A673 (cell line): ENCODE measurements at regions not wholly inside any gene's neighbourhood (a gene's known extent, or its start where the extent isn't known, plus 50 kb on each side); places are given as distances from the start of the nearest gene placed in this dataset.

Source experiments
- EZH2 ChIP-seq: fragments of 200-600 bp; sonication (generic); IDR thresholded peaks from 2 replicates; pipeline ENCODE4 v1.6.1; 2017; ENCODE audit warnings: borderline replicate concordance, low read depth, mild to moderate bottlenecking, mixed read lengths, antibody characterized with exemption, low read length; ENCODE audit not compliant: poor library complexity, severe bottlenecking
- TF ChIP-seq, protein P1 (sequence below): fragments of 300-800, 200-600 bp; sonication (generic); conservative IDR thresholded peaks from 2 replicates; pipeline ENCODE4 v1.5.1; 2017; ENCODE audit warnings: low read depth, mild to moderate bottlenecking, antibody characterized with exemption, low read length, moderate library complexity, mixed read lengths

DNA sequence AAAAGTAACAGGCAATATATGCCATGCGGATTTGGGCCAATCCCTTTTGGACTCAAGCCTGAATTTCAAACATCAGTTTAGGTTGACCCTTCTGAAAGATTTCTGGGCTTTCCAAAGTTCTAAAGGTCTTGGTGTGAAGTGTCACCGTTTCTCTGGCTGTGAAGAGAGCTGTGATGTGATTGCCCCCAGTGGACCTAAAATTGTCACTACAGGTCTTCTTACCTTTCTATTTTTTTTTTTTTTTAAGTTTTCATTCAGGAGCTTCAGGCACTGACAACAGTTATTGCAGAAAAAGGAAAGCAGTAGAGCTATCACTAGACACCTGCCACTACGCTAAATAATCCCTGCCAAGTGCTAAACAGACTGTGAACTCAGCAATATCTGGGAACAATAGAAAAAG is 75.7 kb upstream of the OPRM1 start:
- TF ChIP-seq EZH2 = no peak
- TF ChIP-seq, protein P1, sequence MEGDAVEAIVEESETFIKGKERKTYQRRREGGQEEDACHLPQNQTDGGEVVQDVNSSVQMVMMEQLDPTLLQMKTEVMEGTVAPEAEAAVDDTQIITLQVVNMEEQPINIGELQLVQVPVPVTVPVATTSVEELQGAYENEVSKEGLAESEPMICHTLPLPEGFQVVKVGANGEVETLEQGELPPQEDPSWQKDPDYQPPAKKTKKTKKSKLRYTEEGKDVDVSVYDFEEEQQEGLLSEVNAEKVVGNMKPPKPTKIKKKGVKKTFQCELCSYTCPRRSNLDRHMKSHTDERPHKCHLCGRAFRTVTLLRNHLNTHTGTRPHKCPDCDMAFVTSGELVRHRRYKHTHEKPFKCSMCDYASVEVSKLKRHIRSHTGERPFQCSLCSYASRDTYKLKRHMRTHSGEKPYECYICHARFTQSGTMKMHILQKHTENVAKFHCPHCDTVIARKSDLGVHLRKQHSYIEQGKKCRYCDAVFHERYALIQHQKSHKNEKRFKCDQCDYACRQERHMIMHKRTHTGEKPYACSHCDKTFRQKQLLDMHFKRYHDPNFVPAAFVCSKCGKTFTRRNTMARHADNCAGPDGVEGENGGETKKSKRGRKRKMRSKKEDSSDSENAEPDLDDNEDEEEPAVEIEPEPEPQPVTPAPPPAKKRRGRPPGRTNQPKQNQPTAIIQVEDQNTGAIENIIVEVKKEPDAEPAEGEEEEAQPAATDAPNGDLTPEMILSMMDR = no peak
